Liver (tissue), 8 donors: ENCODE measurements at regions not wholly inside any gene's neighbourhood (a gene's known extent, or its start where the extent isn't known, plus 50 kb on each side); places are given as distances from the start of the nearest gene placed in this dataset.

ENCODE experiments used
- DNase-seq: peaks from one replicate; pipeline ENCODE4 v3.0.0-alpha.2; 2017; ENCODE audit warnings: low spot score
- H3K27ac ChIP-seq, 2 donors: one replicate each; pipeline ENCODE4 v1.7.0; 2013; ENCODE audit warnings: inconsistent platforms in 2 of 2, low read length in 2 of 2, control low read depth in 1 of 2, low read depth in 1 of 2, mild to moderate bottlenecking in 1 of 2
- H3K27me3 ChIP-seq, 4 donors: one replicate each; pipeline versions ENCODE4 v1.6.1 to v1.7.0; 2013; ENCODE audit warnings: low read length in 3 of 4, inconsistent platforms in 1 of 4, mild to moderate bottlenecking in 1 of 4, moderate library complexity in 1 of 4; ENCODE audit not compliant: control insufficient read depth in 4 of 4, insufficient read depth in 4 of 4
- H3K36me3 ChIP-seq, 4 donors: one replicate each; pipeline versions ENCODE4 v1.6.1 to v1.7.0; 2013; ENCODE audit warnings: low read length in 3 of 4, mild to moderate bottlenecking in 3 of 4, low read depth in 1 of 4, moderate library complexity in 1 of 4; ENCODE audit not compliant: control insufficient read depth in 4 of 4, insufficient read depth in 3 of 4
- H3K4me1 ChIP-seq, 4 donors: one replicate each; pipeline versions ENCODE4 v1.6.1 to v1.7.0; 2013; ENCODE audit warnings: low read length in 3 of 4, mild to moderate bottlenecking in 3 of 4, moderate library complexity in 1 of 4; ENCODE audit not compliant: control insufficient read depth in 4 of 4, insufficient read depth in 4 of 4
- H3K4me3 ChIP-seq, 3 donors: one replicate each; pipeline versions ENCODE4 v1.6.1 to v1.7.0; 2013; ENCODE audit warnings: low read length in 3 of 3, control low read depth in 1 of 3, low read depth in 1 of 3, mild to moderate bottlenecking in 1 of 3
- H3K9ac ChIP-seq, 2 donors: one replicate each; pipeline ENCODE4 v1.7.0; 2013; ENCODE audit warnings: low read length in 2 of 2, mild to moderate bottlenecking in 2 of 2, moderate library complexity in 2 of 2, control low read depth in 1 of 2, low read depth in 1 of 2
- H3K9me3 ChIP-seq, 4 donors: one replicate each; pipeline versions ENCODE4 v1.6.1 to v1.7.0; 2013; ENCODE audit warnings: low read length in 3 of 4; ENCODE audit not compliant: control insufficient read depth in 4 of 4
- CTCF ChIP-seq: fragments of 150-350 bp; IDR thresholded peaks from 2 replicates; pipeline ENCODE4 v1.5.1; 2017; ENCODE audit warnings: improper control_type of control experiment, low read depth, low read length; ENCODE audit not compliant: missing input control
- EGR1 ChIP-seq, 2 donors: IDR thresholded peaks; 2 replicates each; pipeline ENCODE4 v1.6.1; 2016 to 2018; ENCODE audit warnings: antibody characterized with exemption in 2 of 2, low read depth in 2 of 2
- FOXA1 ChIP-seq: IDR thresholded peaks from 2 replicates; pipeline ENCODE4 v1.6.1; 2016; ENCODE audit warnings: antibody characterized with exemption
- FOXA2 ChIP-seq: IDR thresholded peaks from 2 replicates; pipeline ENCODE4 v1.6.1; 2016; ENCODE audit warnings: antibody characterized with exemption
- GABPA ChIP-seq, 2 donors: IDR thresholded peaks in 1 of 2; conservative IDR thresholded peaks in 1 of 2; 2 replicates each; pipeline ENCODE4 v1.6.1; 2016; ENCODE audit warnings: antibody characterized with exemption in 2 of 2, mild to moderate bottlenecking in 1 of 2, moderate library complexity in 1 of 2
- MAX ChIP-seq: IDR thresholded peaks from 2 replicates; pipeline ENCODE4 v1.6.1; 2016; ENCODE audit warnings: antibody characterized with exemption
- RAD21 ChIP-seq, 2 donors: IDR thresholded peaks; 2 replicates each; pipeline ENCODE4 v1.6.1; 2016; ENCODE audit warnings: antibody characterized with exemption in 2 of 2, mild to moderate bottlenecking in 2 of 2
- REST ChIP-seq: IDR thresholded peaks from 2 replicates; pipeline ENCODE4 v1.6.1; 2016; ENCODE audit warnings: antibody characterized with exemption, mild to moderate bottlenecking
- RXRA ChIP-seq, 2 donors: IDR thresholded peaks; 2 replicates each; pipeline ENCODE4 v1.6.1; 2017 to 2018; ENCODE audit warnings: antibody characterized with exemption in 2 of 2, mild to moderate bottlenecking in 1 of 2
- SP1 ChIP-seq: IDR thresholded peaks from 2 replicates; pipeline ENCODE4 v1.6.1; 2018; ENCODE audit warnings: antibody characterized with exemption, mild to moderate bottlenecking
- TAF1 ChIP-seq: conservative IDR thresholded peaks from 2 replicates; pipeline ENCODE4 v1.6.1; 2016; ENCODE audit warnings: antibody characterized with exemption, mild to moderate bottlenecking
- YY1 ChIP-seq: IDR thresholded peaks from 2 replicates; pipeline ENCODE4 v1.6.1; 2016; ENCODE audit warnings: antibody characterized with exemption, mild to moderate bottlenecking
- ZBTB33 ChIP-seq: IDR thresholded peaks from 2 replicates; pipeline ENCODE4 v1.6.1; 2016; ENCODE audit warnings: antibody characterized with exemption
- WGBS: extraction: QIAGEN DNeasy Blood & Tissue Kit; methylation state at CpG from one replicate; pipeline ENCODE4 v1.1.7; 2013; 5-methylcytosine and 5-hydroxymethylcytosine counted together
- donor health status: healthy.
- donor health status: healthy.
- donor health status: healthy.
- donor health status: healthy.
- donor health status: healthy.

GRCh38 chr2:212863185-212863588, 288.2 kb downstream of the IKZF2 start:
- TF ChIP-seq SP1 (no peak), RAD21 (IDR thresholded peaks at IDR 0.05) (peak; percentile 76 to 79), CTCF (peak; percentile 52)
- H3K4me3 ChIP-seq = no peak overlapping the region
- no peak for DNase-seq
- no peaks in the 10 kb centered on the region for H3K36me3 ChIP-seq
- H3K9ac ChIP-seq = no peak overlapping the region
- 49% methylated on average over 5 of the region's 5 CpGs for WGBS
- no peak overlapping the region for H3K27ac ChIP-seq
- H3K9me3 ChIP-seq = peaks cover 2 to 25% (median 6%) of the 10 kb centered on the region in 4 donors
- H3K27me3 ChIP-seq = no peaks in the 10 kb centered on the region
- H3K4me1 ChIP-seq = no peaks in the 10 kb centered on the region

- Histone ChIP-seq H3K4me1 (no peaks in the 10 kb centered on the region), H3K36me3 (no peaks in the 10 kb centered on the region), H3K9ac (no peak overlapping the region), H3K27me3 (no peaks in the 10 kb centered on the region), H3K27ac (no peak overlapping the region), H3K9me3 (peaks cover 0 to 12% (median 6%) of the 10 kb centered on the region in 4 donors), H3K4me3 (no peak overlapping the region)
- no peak for DNase-seq
- TF ChIP-seq ZBTB33 (no peak), GABPA (IDR thresholded peaks at IDR 0.05 in 1 of 2, conservative IDR thresholded peaks at IDR 0.05 in 1 of 2) (no peak), TAF1 (no peak), FOXA1 (no peak), CTCF (no peak), MAX (no peak), RAD21 (IDR thresholded peaks at IDR 0.05) (no peak)
- 32% methylated on average over 1 of the region's 1 CpG for WGBS
Measured at GRCh38 chr2:212858496-212858895, 292.9 kb downstream of the IKZF2 start.

GRCh38 chr2:212854771-212855170, 296.6 kb downstream of the IKZF2 start:
- no peak for TF ChIP-seq REST
- no peak for TF ChIP-seq GABPA (IDR thresholded peaks at IDR 0.05 in 1 of 2, conservative IDR thresholded peaks at IDR 0.05 in 1 of 2)
- no peak for TF ChIP-seq EGR1 (IDR thresholded peaks at IDR 0.05; ENCODE audit: low read depth in 2 of 2)
- TF ChIP-seq FOXA2 = no peak
- TF ChIP-seq YY1 = no peak
- no peak for TF ChIP-seq ZBTB33
- TF ChIP-seq RXRA (IDR thresholded peaks at IDR 0.05) = no peak
- Histone ChIP-seq H3K9ac (no peak overlapping the region), H3K4me3 (no peak overlapping the region), H3K36me3 (no peaks in the 10 kb centered on the region), H3K27me3 (no peaks in the 10 kb centered on the region), H3K27ac (no peak overlapping the region), H3K4me1 (no peaks in the 10 kb centered on the region), H3K9me3 (peaks cover 0 to 4% (median 0%) of the 10 kb centered on the region in 4 donors)
- 63% methylated on average over 4 of the region's 4 CpGs for WGBS
- no peak for DNase-seq
